Ovary (tissue), 7 donors: ENCODE measurements at regions not wholly inside any gene's neighbourhood (a gene's known extent, or its start where the extent isn't known, plus 50 kb on each side); places are given as distances from the start of the nearest gene placed in this dataset.

Source experiments
- DNase-seq, 5 donors: peaks; one replicate each; pipeline ENCODE4 v3.0.0-alpha.2; 2019 to 2020
- H3K27ac ChIP-seq, 2 donors: fragments of 200-600 bp; one replicate each; pipeline versions ENCODE4 v1.5.1 to v1.8.0; 2019 to 2022
- H3K27me3 ChIP-seq: fragments of 200-600 bp; one replicate; pipeline ENCODE4 v1.8.0; 2022
- H3K36me3 ChIP-seq: fragments of 200-600 bp; sonication (generic); one replicate; pipeline ENCODE4 v1.5.1; 2019
- H3K4me1 ChIP-seq: one replicate; pipeline ENCODE4 v1.8.1; 2013; ENCODE audit warnings: mild to moderate bottlenecking, moderate library complexity; ENCODE audit not compliant: insufficient read depth
- H3K4me3 ChIP-seq: fragments of 200-600 bp; sonication (generic); one replicate; pipeline ENCODE4 v1.5.1; 2017
- H3K9me3 ChIP-seq, 2 donors: fragments of 200-600 bp in 1 of 2; sonication (generic) in 1 of 2; one replicate each; pipeline versions ENCODE4 v1.5.1 to v1.8.1; 2013 to 2019; ENCODE audit warnings: mild to moderate bottlenecking in 1 of 2, moderate library complexity in 1 of 2
- EP300 ChIP-seq: sonication (generic); formaldehyde crosslinking; IDR thresholded peaks from one replicate; pipeline ENCODE4 v1.6.1; 2017; ENCODE audit warnings: antibody characterized with exemption
- POLR2A ChIP-seq: fragments of 450-650 bp; IDR thresholded peaks from one replicate; pipeline ENCODE4 v1.6.1; 2017; ENCODE audit warnings: antibody characterized with exemption, mild to moderate bottlenecking, moderate library complexity
- WGBS, 3 donors: extraction: QIAGEN DNeasy Blood & Tissue Kit in 1 of 3; methylation state at CpG; one replicate each; pipeline versions ENCODE4 v1.1.5 to v1.1.7; 2013 to 2017; 5-methylcytosine and 5-hydroxymethylcytosine counted together
- intact Hi-C, 4 donors: fragments of 100-400 bp; cut with DNase I; formaldehyde crosslinking; loops; one replicate each; pipeline versions ENCODE4 v1.11.0 to v1.15.1; 2022 to 2023
- TF ChIP-seq, protein P1 (sequence below), 3 donors: fragments of 450-650 bp in 2 of 3; fragments of 200-600 bp in 1 of 3; IDR thresholded peaks; one replicate each; pipeline versions ENCODE4 v1.5.1 to v1.8.0; 2016 to 2022; ENCODE audit warnings: antibody characterized with exemption in 3 of 3, mild to moderate bottlenecking in 1 of 3
- donor health status: DM: no; HTN: no; CAD: no; lungs with moderate emphysema.
- donor health status: DM: no; HTN: no; CAD: no.
- donor health status: Bipolar disorder and iron deficiency.
- donor health status: DM: no; HTN: no; CAD: no.
- donor health status: DM: yes; HTN: yes; CAD: no.

DNA sequence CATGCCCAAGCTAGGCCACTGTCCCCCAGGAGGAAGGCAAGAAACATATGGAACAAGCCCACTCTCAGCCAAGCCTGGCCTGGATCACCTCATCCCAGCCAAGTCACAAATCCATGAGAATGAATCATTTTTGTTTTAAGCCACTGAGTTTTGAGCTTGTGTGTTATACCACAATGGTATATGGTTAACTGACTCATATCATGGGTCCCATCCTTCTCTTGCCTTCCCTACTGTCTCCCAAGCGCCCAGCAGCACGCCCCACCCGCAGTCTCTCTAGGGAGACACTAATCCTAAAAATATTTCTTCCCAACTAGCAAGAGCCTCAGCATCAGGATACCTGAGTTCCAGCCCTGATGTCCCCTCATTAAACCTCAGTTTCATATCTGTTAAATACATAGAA, 248.1 kb downstream of the CDK5RAP2 start:
- intact Hi-C loops = no loop called here
- no peak for DNase-seq

DNA sequence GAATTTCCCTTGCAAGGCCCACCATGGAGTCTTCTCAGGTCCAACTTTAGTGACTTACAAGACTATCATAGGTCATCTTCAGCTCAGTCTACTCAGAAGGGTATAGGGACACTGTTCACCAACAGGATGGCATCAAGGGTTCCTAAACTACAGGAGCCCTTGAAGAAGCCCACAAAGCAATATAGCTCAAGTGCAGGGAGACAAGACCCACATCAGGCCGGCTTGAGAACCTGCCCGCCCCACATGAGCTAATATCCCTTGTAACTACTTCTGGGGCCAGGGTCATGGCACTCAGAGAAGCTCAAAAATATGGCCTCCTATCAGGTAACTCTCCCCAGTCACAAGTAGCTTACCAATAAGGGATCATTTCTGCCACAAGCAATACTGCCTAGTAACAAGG, 249.9 kb downstream of the CDK5RAP2 start:
- Histone ChIP-seq H3K27ac (no peak overlapping the region), H3K9me3 (no peaks in the 10 kb centered on the region), H3K27me3 (no peaks in the 10 kb centered on the region), H3K4me1 (no peaks in the 10 kb centered on the region), H3K36me3 (no peaks in the 10 kb centered on the region), H3K4me3 (no peak overlapping the region)
- intact Hi-C loops = no loop called here
- TF ChIP-seq POLR2A (no peak), EP300 (no peak)
- TF ChIP-seq, protein P1, sequence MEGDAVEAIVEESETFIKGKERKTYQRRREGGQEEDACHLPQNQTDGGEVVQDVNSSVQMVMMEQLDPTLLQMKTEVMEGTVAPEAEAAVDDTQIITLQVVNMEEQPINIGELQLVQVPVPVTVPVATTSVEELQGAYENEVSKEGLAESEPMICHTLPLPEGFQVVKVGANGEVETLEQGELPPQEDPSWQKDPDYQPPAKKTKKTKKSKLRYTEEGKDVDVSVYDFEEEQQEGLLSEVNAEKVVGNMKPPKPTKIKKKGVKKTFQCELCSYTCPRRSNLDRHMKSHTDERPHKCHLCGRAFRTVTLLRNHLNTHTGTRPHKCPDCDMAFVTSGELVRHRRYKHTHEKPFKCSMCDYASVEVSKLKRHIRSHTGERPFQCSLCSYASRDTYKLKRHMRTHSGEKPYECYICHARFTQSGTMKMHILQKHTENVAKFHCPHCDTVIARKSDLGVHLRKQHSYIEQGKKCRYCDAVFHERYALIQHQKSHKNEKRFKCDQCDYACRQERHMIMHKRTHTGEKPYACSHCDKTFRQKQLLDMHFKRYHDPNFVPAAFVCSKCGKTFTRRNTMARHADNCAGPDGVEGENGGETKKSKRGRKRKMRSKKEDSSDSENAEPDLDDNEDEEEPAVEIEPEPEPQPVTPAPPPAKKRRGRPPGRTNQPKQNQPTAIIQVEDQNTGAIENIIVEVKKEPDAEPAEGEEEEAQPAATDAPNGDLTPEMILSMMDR (IDR thresholded peaks at IDR 0.05) = no peak
- 92 to 98% (median 95%) methylated on average over 2 of the region's 2 CpGs for WGBS, 3 donors
- DNase-seq = no peak

More for the DNA sequence above, 248.1 kb downstream of the CDK5RAP2 start:
- no peak for TF ChIP-seq EP300
- no peak for TF ChIP-seq POLR2A
- TF ChIP-seq, protein P1 (IDR thresholded peaks at IDR 0.05) = no peak
- H3K27ac ChIP-seq = no peak overlapping the region
- no peaks in the 10 kb centered on the region for H3K4me1 ChIP-seq
- no peaks in the 10 kb centered on the region for H3K9me3 ChIP-seq
- no peak overlapping the region for H3K4me3 ChIP-seq
- no peaks in the 10 kb centered on the region for H3K27me3 ChIP-seq
- H3K36me3 ChIP-seq = no peaks in the 10 kb centered on the region
- WGBS, 3 donors = 93 to 97% (median 96%) methylated on average over 3 of the region's 3 CpGs

DNA sequence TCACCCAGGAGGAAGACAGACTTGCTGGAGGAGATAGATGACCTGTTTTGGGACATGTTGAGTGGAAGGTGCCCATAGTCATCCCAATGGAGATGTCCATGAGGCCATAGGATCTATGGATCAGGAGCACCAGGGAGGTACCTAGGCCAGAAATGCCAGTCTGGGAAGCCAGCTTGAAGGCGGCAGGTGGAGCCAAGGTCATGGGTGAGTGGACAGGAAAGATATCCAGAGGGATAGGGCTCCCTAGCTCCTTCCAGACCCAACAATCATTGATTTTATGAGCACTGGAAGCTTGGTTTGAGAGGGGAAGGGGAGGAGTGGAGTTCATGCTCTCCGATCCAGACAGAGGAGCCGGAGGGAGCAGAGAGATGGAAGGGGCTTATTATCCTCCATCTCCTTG, 252.6 kb downstream of the CDK5RAP2 start:
- TF ChIP-seq EP300 = no peak
- TF ChIP-seq, protein P1 (IDR thresholded peaks at IDR 0.05) = no peak
- TF ChIP-seq POLR2A = no peak
- no peaks in the 10 kb centered on the region for H3K4me1 ChIP-seq
- H3K27me3 ChIP-seq = no peaks in the 10 kb centered on the region
- intact Hi-C loops = no loop called here
- 80 to 98% (median 95%) methylated on average over 3 of the region's 3 CpGs for WGBS, 3 donors
- H3K9me3 ChIP-seq = no peaks in the 10 kb centered on the region
- no peak overlapping the region for H3K4me3 ChIP-seq
- no peak for DNase-seq
- H3K36me3 ChIP-seq = no peaks in the 10 kb centered on the region
- H3K27ac ChIP-seq = no peak overlapping the region

DNA sequence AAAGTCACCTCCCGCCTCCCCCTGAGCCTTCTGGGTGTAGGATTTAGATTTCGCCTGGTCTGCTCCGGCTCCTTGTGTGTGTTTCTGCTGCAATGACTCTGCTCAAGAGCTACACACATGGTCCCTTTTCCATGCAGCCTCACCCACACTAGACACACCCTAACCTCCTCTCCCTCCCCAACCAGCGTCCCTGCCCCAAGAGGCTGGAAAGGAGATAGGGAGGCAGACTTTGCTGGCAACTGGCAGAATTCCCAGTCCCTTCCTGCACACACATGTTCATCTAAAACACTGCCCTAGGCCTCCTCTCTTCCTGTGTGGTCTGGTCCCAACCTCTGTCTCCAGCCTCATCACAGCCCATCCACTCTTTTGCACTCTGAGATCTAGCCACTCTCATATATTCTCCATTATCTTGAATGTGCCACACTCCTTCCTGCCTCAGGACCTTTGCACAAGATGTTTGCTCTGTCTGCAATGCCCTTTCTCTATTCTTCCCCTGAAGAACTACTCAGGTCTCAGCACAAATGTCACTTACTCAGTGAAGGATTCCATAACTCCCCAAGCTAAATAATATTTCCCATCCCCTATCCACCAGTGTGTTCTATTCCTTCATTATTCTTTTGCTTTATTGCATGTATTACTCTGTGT, 253.8 kb downstream of the CDK5RAP2 start:
- 68 to 78% (median 70%) methylated on average over 4 of the region's 4 CpGs for WGBS, 3 donors
- intact Hi-C loops = no loop called here

More for the DNA sequence above, 253.8 kb downstream of the CDK5RAP2 start:
- peaks cover 3% of the 10 kb centered on the region for H3K4me1 ChIP-seq
- H3K9me3 ChIP-seq = no peaks in the 10 kb centered on the region
- H3K27me3 ChIP-seq = no peaks in the 10 kb centered on the region
- no peak for DNase-seq
- no peak overlapping the region for H3K27ac ChIP-seq
- H3K4me3 ChIP-seq = no peak overlapping the region
- TF ChIP-seq EP300 (no peak), POLR2A (no peak)
- TF ChIP-seq, protein P1 (IDR thresholded peaks at IDR 0.05) = no peak
- no peaks in the 10 kb centered on the region for H3K36me3 ChIP-seq
